ENCODE measurements at regions not wholly inside any gene's neighbourhood (a gene's known extent, or its start where the extent isn't known, plus 50 kb on each side); places are given as distances from the start of the nearest gene placed in this dataset.

GRCh38 chr12:78683031-78683430 lies 181.5 kb upstream of the SYT1 start:
- H3K36me3 ChIP-seq, result no peaks in the 10 kb centered on the region
- WGBS, 2 donors, result 78 to 92% methylated on average over 3 of the region's 3 CpGs
- TF ChIP-seq EP300 (IDR thresholded peaks at IDR 0.05), result no peak
- TF ChIP-seq POLR2A (IDR thresholded peaks at IDR 0.05), result no peak
- no peak for TF ChIP-seq POLR2AphosphoS5 (IDR thresholded peaks at IDR 0.05)
- no peak for TF ChIP-seq CTCF (IDR thresholded peaks at IDR 0.05)
- no peak overlapping the region for H3K4me3 ChIP-seq
- DNase-seq, result no peak
- no peaks in the 10 kb centered on the region for H3K9me3 ChIP-seq
- no peak overlapping the region for H3K27ac ChIP-seq
- no peaks in the 10 kb centered on the region for H3K27me3 ChIP-seq
- intact Hi-C loops (cut with DNase I), result no loop called here
- peaks cover 0 to 8% (median 0%) of the 10 kb centered on the region in 4 donors for H3K4me1 ChIP-seq

GRCh38 chr12:78683626-78684025 lies 180.9 kb upstream of the SYT1 start:
- intact Hi-C loops (cut with DNase I), result no loop called here

GRCh38 chr12:78684419-78684818 lies 180.2 kb upstream of the SYT1 start:
- Histone ChIP-seq H3K9me3 (no peaks in the 10 kb centered on the region), H3K27me3 (no peaks in the 10 kb centered on the region), H3K4me3 (no peak overlapping the region), H3K36me3 (no peaks in the 10 kb centered on the region), H3K27ac (no peak overlapping the region), H3K4me1 (peaks cover 0 to 8% (median 0%) of the 10 kb centered on the region in 4 donors)
- intact Hi-C loops (cut with DNase I), result no loop called here
- TF ChIP-seq CTCF (IDR thresholded peaks at IDR 0.05), result no peak
- no peak for TF ChIP-seq POLR2A (IDR thresholded peaks at IDR 0.05)
- WGBS, 2 donors, result 17 to 34% methylated on average over 3 of the region's 3 CpGs
- DNase-seq, result no peak

More at GRCh38 chr12:78683626-78684025, 180.9 kb upstream of the SYT1 start:
- no peaks in the 10 kb centered on the region for H3K36me3 ChIP-seq
- H3K4me3 ChIP-seq, result no peak overlapping the region
- no peak for TF ChIP-seq POLR2A (IDR thresholded peaks at IDR 0.05)
- TF ChIP-seq EP300 (IDR thresholded peaks at IDR 0.05), result no peak
- TF ChIP-seq POLR2AphosphoS5 (IDR thresholded peaks at IDR 0.05), result no peak
- TF ChIP-seq CTCF (IDR thresholded peaks at IDR 0.05), result no peak
- H3K4me1 ChIP-seq, result peaks cover 0 to 8% (median 0%) of the 10 kb centered on the region in 4 donors
- no peaks in the 10 kb centered on the region for H3K27me3 ChIP-seq
- no peak for DNase-seq
- H3K9me3 ChIP-seq, result no peaks in the 10 kb centered on the region
- no peak overlapping the region for H3K27ac ChIP-seq
- WGBS, 2 donors, result 95 to 96% methylated on average over 3 of the region's 3 CpGs

- Histone ChIP-seq H3K9me3 (no peaks in the 10 kb centered on the region), H3K27ac (no peak overlapping the region), H3K36me3 (no peaks in the 10 kb centered on the region), H3K4me1 (no peaks in the 10 kb centered on the region), H3K27me3 (no peaks in the 10 kb centered on the region), H3K4me3 (no peak overlapping the region)
- intact Hi-C loops (cut with DNase I), result no loop called here
- WGBS, 2 donors, result 95 to 96% methylated on average over 2 of the region's 2 CpGs
- TF ChIP-seq POLR2AphosphoS5 (IDR thresholded peaks at IDR 0.05) (no peak), EP300 (IDR thresholded peaks at IDR 0.05) (no peak), CTCF (IDR thresholded peaks at IDR 0.05) (no peak), POLR2A (IDR thresholded peaks at IDR 0.05) (no peak)
- DNase-seq, result no peak
Observed at GRCh38 chr12:78695749-78696148, 168.8 kb upstream of the SYT1 start.

GRCh38 chr12:78696267-78696666 lies 168.3 kb upstream of the SYT1 start:
- intact Hi-C loops (cut with DNase I), result no loop called here
- Histone ChIP-seq H3K27ac (no peak overlapping the region), H3K36me3 (no peaks in the 10 kb centered on the region), H3K4me3 (no peak overlapping the region), H3K27me3 (no peaks in the 10 kb centered on the region), H3K4me1 (no peaks in the 10 kb centered on the region), H3K9me3 (no peaks in the 10 kb centered on the region)
- TF ChIP-seq CTCF (IDR thresholded peaks at IDR 0.05) (no peak), POLR2AphosphoS5 (IDR thresholded peaks at IDR 0.05) (no peak), EP300 (IDR thresholded peaks at IDR 0.05) (no peak), POLR2A (IDR thresholded peaks at IDR 0.05) (no peak)
- no peak for DNase-seq
- 84 to 90% methylated on average over 2 of the region's 2 CpGs for WGBS, 2 donors
